T-helper 9 cell (primary cell): ENCODE measurements at regions not wholly inside any gene's neighbourhood (a gene's known extent, or its start where the extent isn't known, plus 50 kb on each side); places are given as distances from the start of the nearest gene placed in this dataset.
"Not testable (repeated sequence)": the region's sequence is repeated elsewhere in the genome, so short reads cannot be mapped to it uniquely, and the experiment has no call there.

Source experiments
- DNase-seq: peaks from one replicate; pipeline ENCODE4 v3.0.0-alpha.2; 2020

GRCh38 chr17:68141050-68141449, 105.5 kb downstream of the KPNA2 start:
- DNase-seq = no peak

- no peak for DNase-seq
Measured at GRCh38 chr17:68142595-68142994, 105.2 kb upstream of the AMZ2 start.

GRCh38 chr17:68143425-68143824, 104.4 kb upstream of the AMZ2 start:
- DNase-seq = no peak

- no peak for DNase-seq
Measured at GRCh38 chr17:68145088-68145487, 102.8 kb upstream of the AMZ2 start.

- DNase-seq = no peak
Measured at GRCh38 chr17:68148936-68149335, 98.9 kb upstream of the AMZ2 start.

GRCh38 chr17:68152161-68152571, 95.7 kb upstream of the AMZ2 start:
- no peak for DNase-seq

- no peak for DNase-seq
Measured at GRCh38 chr17:68155692-68156091, 92.2 kb upstream of the AMZ2 start.

- no peak for DNase-seq
Measured at GRCh38 chr17:68161644-68162428, 86.0 kb upstream of the AMZ2 start.

- not testable (repeated sequence) for DNase-seq
Measured at GRCh38 chr17:68168273-68169164, 79.3 kb upstream of the AMZ2 start.

- not testable (repeated sequence) for DNase-seq
Measured at GRCh38 chr17:68169165-68169821, 78.5 kb upstream of the AMZ2 start.

- no peak for DNase-seq
Measured at GRCh38 chr17:68169840-68170239, 78.0 kb upstream of the AMZ2 start.

- DNase-seq = no peak
Measured at GRCh38 chr17:68170246-68170645, 77.6 kb upstream of the AMZ2 start.

GRCh38 chr17:68172461-68172954, 75.3 kb upstream of the AMZ2 start:
- peak; percentile 74 for DNase-seq

GRCh38 chr17:68175416-68175815, 72.4 kb upstream of the AMZ2 start:
- no peak for DNase-seq

GRCh38 chr17:68175905-68176304, 71.9 kb upstream of the AMZ2 start:
- no peak for DNase-seq

- DNase-seq = no peak
Measured at GRCh38 chr17:68176718-68177117, 71.1 kb upstream of the AMZ2 start.

- no peak for DNase-seq
Measured at GRCh38 chr17:68178831-68179230, 69.0 kb upstream of the AMZ2 start.

- DNase-seq = no peak
Measured at GRCh38 chr17:68179236-68179925, 68.5 kb upstream of the AMZ2 start.

GRCh38 chr17:68179926-68180285, 67.9 kb upstream of the AMZ2 start:
- no peak for DNase-seq

- DNase-seq = no peak
Measured at GRCh38 chr17:68182011-68182306, 65.9 kb upstream of the AMZ2 start.

GRCh38 chr17:68182940-68183551, 64.8 kb upstream of the AMZ2 start:
- DNase-seq = peak; percentile 69

GRCh38 chr17:68184141-68184571, 63.7 kb upstream of the AMZ2 start:
- DNase-seq = no peak
